ENCODE measurements at regions not wholly inside any gene's neighbourhood (a gene's known extent, or its start where the extent isn't known, plus 50 kb on each side); places are given as distances from the start of the nearest gene placed in this dataset.

GRCh38 chr9:25827626-25828025 lies 149.4 kb upstream of the TUSC1 start:
- TF ChIP-seq, protein P1, sequence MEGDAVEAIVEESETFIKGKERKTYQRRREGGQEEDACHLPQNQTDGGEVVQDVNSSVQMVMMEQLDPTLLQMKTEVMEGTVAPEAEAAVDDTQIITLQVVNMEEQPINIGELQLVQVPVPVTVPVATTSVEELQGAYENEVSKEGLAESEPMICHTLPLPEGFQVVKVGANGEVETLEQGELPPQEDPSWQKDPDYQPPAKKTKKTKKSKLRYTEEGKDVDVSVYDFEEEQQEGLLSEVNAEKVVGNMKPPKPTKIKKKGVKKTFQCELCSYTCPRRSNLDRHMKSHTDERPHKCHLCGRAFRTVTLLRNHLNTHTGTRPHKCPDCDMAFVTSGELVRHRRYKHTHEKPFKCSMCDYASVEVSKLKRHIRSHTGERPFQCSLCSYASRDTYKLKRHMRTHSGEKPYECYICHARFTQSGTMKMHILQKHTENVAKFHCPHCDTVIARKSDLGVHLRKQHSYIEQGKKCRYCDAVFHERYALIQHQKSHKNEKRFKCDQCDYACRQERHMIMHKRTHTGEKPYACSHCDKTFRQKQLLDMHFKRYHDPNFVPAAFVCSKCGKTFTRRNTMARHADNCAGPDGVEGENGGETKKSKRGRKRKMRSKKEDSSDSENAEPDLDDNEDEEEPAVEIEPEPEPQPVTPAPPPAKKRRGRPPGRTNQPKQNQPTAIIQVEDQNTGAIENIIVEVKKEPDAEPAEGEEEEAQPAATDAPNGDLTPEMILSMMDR (IDR thresholded peaks at IDR 0.05; ENCODE audit: poor library complexity, severe bottlenecking) = no peak
- no peaks in the 10 kb centered on the region for H3K9me3 ChIP-seq (ENCODE audit: severe bottlenecking)
- ATAC-seq (ENCODE audit: low read depth) = no peak
- H3K27me3 ChIP-seq (ENCODE audit: insufficient read depth, poor library complexity, severe bottlenecking) = no peaks in the 10 kb centered on the region
- no peaks in the 10 kb centered on the region for H3K36me3 ChIP-seq (ENCODE audit: low read depth)
- H3K27ac ChIP-seq (ENCODE audit: poor library complexity, severe bottlenecking) = no peak overlapping the region
- DNase-seq (ENCODE audit: low spot score) = no peak
- no peaks in the 10 kb centered on the region for H3K4me1 ChIP-seq (ENCODE audit: insufficient read depth, poor library complexity, severe bottlenecking)
- H3K4me3 ChIP-seq (ENCODE audit: severe bottlenecking) = no peak overlapping the region

GRCh38 chr9:25816439-25816838 lies 138.2 kb upstream of the TUSC1 start:
- H3K27me3 ChIP-seq (ENCODE audit: insufficient read depth, poor library complexity, severe bottlenecking) = no peaks in the 10 kb centered on the region
- TF ChIP-seq, protein P1 (IDR thresholded peaks at IDR 0.05; ENCODE audit: poor library complexity, severe bottlenecking) = no peak
- no peaks in the 10 kb centered on the region for H3K36me3 ChIP-seq (ENCODE audit: low read depth)
- H3K4me1 ChIP-seq (ENCODE audit: insufficient read depth, poor library complexity, severe bottlenecking) = no peaks in the 10 kb centered on the region
- ATAC-seq (ENCODE audit: low read depth) = no peak
- no peak for DNase-seq (ENCODE audit: low spot score)
- H3K4me3 ChIP-seq (ENCODE audit: severe bottlenecking) = no peak overlapping the region
- H3K9me3 ChIP-seq (ENCODE audit: severe bottlenecking) = no peaks in the 10 kb centered on the region
- no peak overlapping the region for H3K27ac ChIP-seq (ENCODE audit: poor library complexity, severe bottlenecking)

- no peaks in the 10 kb centered on the region for H3K36me3 ChIP-seq (ENCODE audit: low read depth)
- no peak for DNase-seq (ENCODE audit: low spot score)
- TF ChIP-seq, protein P1 (IDR thresholded peaks at IDR 0.05; ENCODE audit: poor library complexity, severe bottlenecking) = no peak
- H3K27ac ChIP-seq (ENCODE audit: poor library complexity, severe bottlenecking) = no peak overlapping the region
- no peaks in the 10 kb centered on the region for H3K9me3 ChIP-seq (ENCODE audit: severe bottlenecking)
- ATAC-seq (ENCODE audit: low read depth) = no peak
- no peaks in the 10 kb centered on the region for H3K4me1 ChIP-seq (ENCODE audit: insufficient read depth, poor library complexity, severe bottlenecking)
- no peak overlapping the region for H3K4me3 ChIP-seq (ENCODE audit: severe bottlenecking)
- no peaks in the 10 kb centered on the region for H3K27me3 ChIP-seq (ENCODE audit: insufficient read depth, poor library complexity, severe bottlenecking)
Measured at GRCh38 chr9:25814023-25814422, 135.8 kb upstream of the TUSC1 start.

GRCh38 chr9:25813478-25813877 lies 135.2 kb upstream of the TUSC1 start:
- TF ChIP-seq, protein P1 (IDR thresholded peaks at IDR 0.05; ENCODE audit: poor library complexity, severe bottlenecking) = no peak
- no peaks in the 10 kb centered on the region for H3K36me3 ChIP-seq (ENCODE audit: low read depth)
- H3K27me3 ChIP-seq (ENCODE audit: insufficient read depth, poor library complexity, severe bottlenecking) = no peaks in the 10 kb centered on the region
- H3K4me1 ChIP-seq (ENCODE audit: insufficient read depth, poor library complexity, severe bottlenecking) = no peaks in the 10 kb centered on the region
- H3K4me3 ChIP-seq (ENCODE audit: severe bottlenecking) = no peak overlapping the region
- H3K27ac ChIP-seq (ENCODE audit: poor library complexity, severe bottlenecking) = no peak overlapping the region
- DNase-seq (ENCODE audit: low spot score) (no peak), ATAC-seq (ENCODE audit: low read depth) (no peak)
- no peaks in the 10 kb centered on the region for H3K9me3 ChIP-seq (ENCODE audit: severe bottlenecking)

GRCh38 chr9:25808554-25808953 lies 130.3 kb upstream of the TUSC1 start:
- no peaks in the 10 kb centered on the region for H3K36me3 ChIP-seq (ENCODE audit: low read depth)
- H3K4me3 ChIP-seq (ENCODE audit: severe bottlenecking) = no peak overlapping the region
- no peaks in the 10 kb centered on the region for H3K9me3 ChIP-seq (ENCODE audit: severe bottlenecking)
- ATAC-seq (ENCODE audit: low read depth) (no peak), DNase-seq (ENCODE audit: low spot score) (no peak)
- H3K27me3 ChIP-seq (ENCODE audit: insufficient read depth, poor library complexity, severe bottlenecking) = no peaks in the 10 kb centered on the region
- no peak overlapping the region for H3K27ac ChIP-seq (ENCODE audit: poor library complexity, severe bottlenecking)
- TF ChIP-seq, protein P1 (IDR thresholded peaks at IDR 0.05; ENCODE audit: poor library complexity, severe bottlenecking) = no peak
- H3K4me1 ChIP-seq (ENCODE audit: insufficient read depth, poor library complexity, severe bottlenecking) = no peaks in the 10 kb centered on the region

Measured in RWPE2 (cell line).